WTC11 (cell line): ENCODE measurements at regions not wholly inside any gene's neighbourhood (a gene's known extent, or its start where the extent isn't known, plus 50 kb on each side); places are given as distances from the start of the nearest gene placed in this dataset.

Experiments used
- ATAC-seq: fragments of 200-7000 bp; cut with Tn5 transposase; 2 replicates; pipeline ENCODE4 v1.10.0; 2021; ENCODE audit warnings: mild to moderate bottlenecking, moderate library complexity
- CTCF ChIA-PET: fragments of 300-600 bp; sonication (Branson Sonifier 250); formaldehyde crosslinking; loops from one replicate; lab custom pipeline; 2021; ENCODE audit warnings: antibody characterized with exemption; lab: Charles Lee
- POLR2A ChIA-PET: fragments of 350-600 bp; sonication (Branson Sonifier 250); formaldehyde crosslinking; loops from one replicate; lab custom pipeline; 2021; ENCODE audit warnings: antibody characterized with exemption; lab: Charles Lee
- DNase-seq: peaks from one replicate; pipeline ENCODE4 v3.0.0; 2021; ENCODE audit warnings: low spot score
- H3K27ac Mint-ChIP-seq: 2 replicates; pipeline ENCODE4 v1.8.0; 2021; ENCODE audit warnings: mixed read lengths
- H3K27me3 Mint-ChIP-seq: 2 replicates; pipeline ENCODE4 v1.8.0; 2021; ENCODE audit warnings: low read depth, mild to moderate bottlenecking, moderate library complexity, mixed read lengths
- H3K36me3 Mint-ChIP-seq: 2 replicates; pipeline ENCODE4 v1.8.0; 2021; ENCODE audit warnings: mixed read lengths
- H3K4me1 Mint-ChIP-seq: 2 replicates; pipeline ENCODE4 v1.8.0; 2022; ENCODE audit warnings: mixed read lengths
- H3K4me3 Mint-ChIP-seq: 2 replicates; pipeline ENCODE4 v1.8.0; 2021; ENCODE audit warnings: mild to moderate bottlenecking, moderate library complexity, mixed read lengths
- H3K9me3 Mint-ChIP-seq: 2 replicates; pipeline ENCODE4 v1.8.0; 2021; ENCODE audit warnings: mixed read lengths
- ATF2 ChIP-seq: sonication (generic); formaldehyde crosslinking; IDR thresholded peaks from 2 replicates; pipeline ENCODE4 v1.8.1; 2022; ENCODE audit warnings: low read depth, missing genetic modification reagents, borderline replicate concordance
- E2F5 ChIP-seq: sonication (generic); formaldehyde crosslinking; IDR thresholded peaks from 2 replicates; pipeline ENCODE4 v1.8.1; 2022; ENCODE audit warnings: mild to moderate bottlenecking, moderate library complexity, missing genetic modification reagents
- ESRRA ChIP-seq: sonication (generic); formaldehyde crosslinking; IDR thresholded peaks from 2 replicates; pipeline ENCODE4 v1.8.1; 2022; ENCODE audit warnings: mild to moderate bottlenecking, missing genetic modification reagents, borderline replicate concordance
- FOXK1 ChIP-seq: sonication (generic); formaldehyde crosslinking; IDR thresholded peaks from 2 replicates; pipeline ENCODE4 v1.8.0; 2022; ENCODE audit warnings: mild to moderate bottlenecking, moderate library complexity, missing genetic modification reagents
- FOXP4 ChIP-seq: sonication (generic); formaldehyde crosslinking; IDR thresholded peaks from 2 replicates; pipeline ENCODE4 v1.8.0; 2022; ENCODE audit warnings: mild to moderate bottlenecking, missing genetic modification reagents
- GABPB1 ChIP-seq: sonication (generic); formaldehyde crosslinking; IDR thresholded peaks from 2 replicates; pipeline ENCODE4 v1.8.1; 2023; ENCODE audit warnings: mild to moderate bottlenecking, missing genetic modification reagents
- IRF2 ChIP-seq: sonication (generic); formaldehyde crosslinking; IDR thresholded peaks from 2 replicates; pipeline ENCODE4 v1.8.0; 2022; ENCODE audit warnings: low read depth, missing genetic modification reagents, borderline replicate concordance
- MYBL2 ChIP-seq: sonication (generic); formaldehyde crosslinking; IDR thresholded peaks from 2 replicates; pipeline ENCODE4 v1.8.1; 2023; ENCODE audit warnings: mild to moderate bottlenecking, moderate library complexity, missing genetic modification reagents
- NR1H2 ChIP-seq: sonication (generic); formaldehyde crosslinking; IDR thresholded peaks from 2 replicates; pipeline ENCODE4 v1.9.0; 2021; ENCODE audit warnings: mild to moderate bottlenecking, moderate library complexity, missing genetic modification reagents
- NR2C2 ChIP-seq: sonication (generic); formaldehyde crosslinking; IDR thresholded peaks from 2 replicates; pipeline ENCODE4 v1.8.0; 2022; ENCODE audit warnings: mild to moderate bottlenecking, missing genetic modification reagents
- NR3C1 ChIP-seq: sonication (generic); formaldehyde crosslinking; conservative IDR thresholded peaks from 2 replicates; pipeline ENCODE4 v1.8.1; 2023; ENCODE audit warnings: low read depth, mild to moderate bottlenecking, missing genetic modification reagents
- PREB ChIP-seq: sonication (generic); formaldehyde crosslinking; IDR thresholded peaks from 2 replicates; pipeline ENCODE4 v1.8.1; 2022; ENCODE audit warnings: mild to moderate bottlenecking, missing genetic modification reagents, moderate library complexity, borderline replicate concordance
- SMAD3 ChIP-seq: sonication (generic); formaldehyde crosslinking; IDR thresholded peaks from 2 replicates; pipeline ENCODE4 v1.8.0; 2022; ENCODE audit warnings: missing genetic modification reagents, mild to moderate bottlenecking, borderline replicate concordance
- TEAD1 ChIP-seq: sonication (generic); formaldehyde crosslinking; IDR thresholded peaks from 2 replicates; pipeline ENCODE4 v1.8.0; 2022; ENCODE audit warnings: mild to moderate bottlenecking, missing genetic modification reagents
- TEAD4 ChIP-seq: sonication (generic); formaldehyde crosslinking; IDR thresholded peaks from 2 replicates; pipeline ENCODE4 v1.8.0; 2022; ENCODE audit warnings: mild to moderate bottlenecking, missing genetic modification reagents
- USF2 ChIP-seq: sonication (generic); formaldehyde crosslinking; IDR thresholded peaks from 2 replicates; pipeline ENCODE4 v1.8.1; 2023; ENCODE audit warnings: mild to moderate bottlenecking, missing genetic modification reagents, moderate library complexity
- ZNF219 ChIP-seq: sonication (generic); formaldehyde crosslinking; IDR thresholded peaks from 2 replicates; pipeline ENCODE4 v1.8.0; 2023; ENCODE audit warnings: missing genetic modification reagents, mild to moderate bottlenecking, borderline replicate concordance
- ZNF671 ChIP-seq: fragments of 250-450 bp; sonication (Bioruptor Pico); IDR thresholded peaks from 2 replicates; pipeline ENCODE4 v1.8.0; 2021; ENCODE audit warnings: mild to moderate bottlenecking
- ZSCAN18 ChIP-seq: fragments of 250-450 bp; sonication (Bioruptor Pico); IDR thresholded peaks from 2 replicates; pipeline ENCODE4 v2.1.2; 2022; ENCODE audit warnings: mild to moderate bottlenecking, moderate library complexity

GRCh38 chr1:29501227-29501976, 265.1 kb downstream of the PTPRU start:
- Mint-ChIP-seq H3K4me1 (peaks cover 66% of the 10 kb centered on the region), H3K36me3 (0 out of 2 replicates have a peak, but pooled peaks cover 3% of the 10 kb centered on the region), H3K4me3 (peak overlapping the region; percentile 11), H3K27me3 (peaks cover 7% of the 10 kb centered on the region)
- peak; percentile 46 for ATAC-seq
- TF ChIP-seq FOXP4: no peak; the same call in 1 of the 2 replicates
- TF ChIP-seq ZNF671 (CRISPR knock-in tag): no peak
- TF ChIP-seq USF2: peak; percentile 60
- no peak for TF ChIP-seq NR2C2 (CRISPR knock-in tag)
- no peak for TF ChIP-seq NR3C1 (CRISPR knock-in tag)
- peak; percentile 70; the same call in 1 of the 2 replicates for TF ChIP-seq TEAD1 (CRISPR knock-in tag)
- TF ChIP-seq, all 79 proteins: peak for 2
- peaks cover 1% of the 10 kb centered on the region; the same call in 1 of the 2 replicates for H3K9me3 Mint-ChIP-seq
- peak overlapping the region; percentile 86 for H3K27ac Mint-ChIP-seq
- POLR2A ChIA-PET: no interaction called here
- DNase-seq: no peak
- CTCF ChIA-PET: interaction anchor here (0.8 to 2.4 kb wide), 4 partner anchors 11 to 291 kb away, joined by 3 to 7 read pairs (median 5); no protein-coding TSS in a partner anchor

- Mint-ChIP-seq H3K27ac (peak overlapping the region; percentile 86), H3K4me1 (peaks cover 63% of the 10 kb centered on the region), H3K36me3 (peaks cover 11% of the 10 kb centered on the region; the same call in 1 of the 2 replicates), H3K27me3 (peaks cover 8% of the 10 kb centered on the region), H3K4me3 (no peak overlapping the region), H3K9me3 (peaks cover 9% of the 10 kb centered on the region; the same call in 1 of the 2 replicates)
- DNase-seq: no peak
- ChIA-PET CTCF (interaction anchor here (1.6 kb wide), 1 partner anchor 10 kb away, joined by 7 read pairs; no protein-coding TSS in a partner anchor), POLR2A (no interaction called here)
- no peak for ATAC-seq
- TF ChIP-seq ATF2 (CRISPR knock-in tag) (no peak), NR1H2 (no peak), IRF2 (CRISPR knock-in tag) (no peak), MYBL2 (no peak), ZNF219 (CRISPR knock-in tag) (no peak), PREB (no peak), E2F5 (CRISPR knock-in tag) (no peak), SMAD3 (CRISPR knock-in tag) (no peak), ESRRA (CRISPR knock-in tag) (no peak), FOXK1 (CRISPR knock-in tag) (no peak), TEAD4 (no peak), FOXP4 (no peak), ZSCAN18 (CRISPR knock-in tag) (no peak), GABPB1 (no peak)
These were observed 264.3 kb downstream of the PTPRU start for GRCh38 chr1:29500651-29501050.
